GM12878 (cell line): ENCODE measurements at regions not wholly inside any gene's neighbourhood (a gene's known extent, or its start where the extent isn't known, plus 50 kb on each side); places are given as distances from the start of the nearest gene placed in this dataset.

ENCODE experiments used
- ATAC-seq: fragments of 200-7000 bp; cut with Tn5 transposase; 3 replicates; pipeline ENCODE4 v1.9.1; 2020; ENCODE audit warnings: mild to moderate bottlenecking, moderate library complexity
- BruUV-seq: library from RNA; stranded (reverse); fragments of 400-500 nt; replicated peaks from 2 replicates; lab custom pipeline; 2021; lab: Mats Ljungman, UMichigan
- CTCF ChIA-PET: fragments of 300-600 bp; sonication (Branson Sonifier 250); formaldehyde crosslinking; extraction: SDS; loops from one replicate; lab custom pipeline; 2021; ENCODE audit warnings: inconsistent platforms; lab: Yijun Ruan, JAX
- POLR2A ChIA-PET: fragments of 350-600 bp; formaldehyde crosslinking; extraction: SDS; loops from one replicate; lab custom pipeline; 2021; ENCODE audit warnings: inconsistent platforms; lab: Charles Lee
- RAD21 ChIA-PET: fragments of 300-600 bp; sonication (Branson Sonifier 250); formaldehyde crosslinking; loops from one replicate; lab custom pipeline; 2023; ENCODE audit warnings: antibody characterized with exemption; ENCODE audit not compliant: unreplicated experiment; lab: Charles Lee
- SMC1A ChIA-PET: fragments of 300-600 bp; sonication (Branson Sonifier 250); formaldehyde crosslinking; loops from one replicate; lab custom pipeline; 2023; ENCODE audit not compliant: unreplicated experiment, uncharacterized antibody; lab: Charles Lee
- DNase-seq: peaks from one replicate; pipeline ENCODE4 v3.0.0-alpha.2; 2011; ENCODE audit warnings: low read depth, low spot score
- FAIRE-seq: peaks from 3 replicates; lab custom pipeline; 2011; peaks lifted over from hg19 to GRCh38; lab: Jason Lieb, UNC
- H2AFZ ChIP-seq: 2 replicates; pipeline ENCODE4 v1.6.0; 2011; ENCODE audit warnings: low read depth, low read length, control low read depth; ENCODE audit not compliant: control insufficient read depth
- H3K27ac ChIP-seq: 2 replicates; pipeline ENCODE4 v1.5.1; 2011; ENCODE audit warnings: control low read depth; ENCODE audit not compliant: control insufficient read depth, insufficient read depth
- H3K27me3 ChIP-seq, 2 experiments: replicated peaks in 1 of 2; 2 replicates each; pipeline versions ENCODE4 v1.6.0 to v1.6.1; 2011; ENCODE audit warnings: low read length in 1 of 2; ENCODE audit not compliant: control insufficient read depth in 2 of 2, insufficient read depth in 2 of 2
- H3K36me3 ChIP-seq, 2 experiments: 2 replicates each; pipeline ENCODE4 v1.5.1; 2011; ENCODE audit warnings: low read length in 1 of 2; ENCODE audit not compliant: control insufficient read depth in 2 of 2, insufficient read depth in 2 of 2
- H3K4me1 ChIP-seq: 2 replicates; pipeline ENCODE4 v1.6.1; 2011; ENCODE audit warnings: mild to moderate bottlenecking, low read length, moderate library complexity, mixed read lengths; ENCODE audit not compliant: control insufficient read depth, insufficient read depth
- H3K4me2 ChIP-seq: 2 replicates; pipeline ENCODE4 v1.6.0; 2011; ENCODE audit warnings: control low read depth; ENCODE audit not compliant: control insufficient read depth, insufficient read depth
- H3K4me3 ChIP-seq: fragments of 200-600 bp; sonication (generic); 2 replicates; pipeline ENCODE4 v1.5.1; 2016
- H3K79me2 ChIP-seq: 2 replicates; pipeline ENCODE4 v1.6.0; 2011; ENCODE audit warnings: low read length; ENCODE audit not compliant: control insufficient read depth, insufficient read depth
- H3K9ac ChIP-seq: 2 replicates; pipeline ENCODE4 v1.8.0; 2011; ENCODE audit warnings: low read length, control low read depth, mixed read lengths; ENCODE audit not compliant: control insufficient read depth, insufficient read depth
- H3K9me3 ChIP-seq: replicated peaks from 3 replicates; pipeline ENCODE4 v1.5.1; 2011; ENCODE audit warnings: mild to moderate bottlenecking, low read length; ENCODE audit not compliant: control insufficient read depth, insufficient read depth
- H4K20me1 ChIP-seq: 2 replicates; pipeline ENCODE4 v1.6.0; 2011; ENCODE audit not compliant: control insufficient read depth, insufficient read depth
- BACH1 ChIP-seq: fragments of 450-650 bp; IDR thresholded peaks from 2 replicates; pipeline ENCODE4 v1.6.1; 2017; ENCODE audit warnings: mild to moderate bottlenecking, borderline replicate concordance
- BCL11A ChIP-seq: IDR thresholded peaks from 2 replicates; pipeline ENCODE4 v1.6.1; 2011; ENCODE audit warnings: low read depth, low read length
- BRCA1 ChIP-seq: IDR thresholded peaks from 2 replicates; pipeline ENCODE4 v1.6.1; 2011; ENCODE audit warnings: low read depth, low read length, improper control_type of control experiment
- CHD4 ChIP-seq: fragments of 200-600 bp; sonication (generic); IDR thresholded peaks from 2 replicates; pipeline ENCODE4 v1.6.1; 2016; ENCODE audit warnings: mild to moderate bottlenecking
- CTCF ChIP-seq, 3 experiments: IDR thresholded peaks in 2 of 3; conservative IDR thresholded peaks in 1 of 3; 2 replicates each; pipeline ENCODE4 v1.5.1; 2011; ENCODE audit warnings: low read depth in 3 of 3, low read length in 3 of 3, mild to moderate bottlenecking in 3 of 3, control low read depth in 2 of 3, moderate library complexity in 2 of 3, inconsistent platforms in 1 of 3, mixed read lengths in 1 of 3; ENCODE audit not compliant: control insufficient read depth in 2 of 3, insufficient read depth in 1 of 3; ENCODE audit errors: extremely low read depth in 1 of 3
- EED ChIP-seq: sonication (generic); IDR thresholded peaks from 2 replicates; pipeline ENCODE4 v1.6.1; 2016; ENCODE audit warnings: antibody characterized with exemption, low read depth
- MXI1 ChIP-seq: fragments of 150-350 bp; IDR thresholded peaks from 2 replicates; pipeline ENCODE4 v1.6.1; 2011; ENCODE audit warnings: low read depth, mild to moderate bottlenecking, inconsistent platforms, low read length, improper control_type of control experiment
- MYB ChIP-seq: fragments of 150-350 bp; IDR thresholded peaks from 2 replicates; pipeline ENCODE4 v1.6.1; 2014; ENCODE audit warnings: mild to moderate bottlenecking, low read depth, low read length, borderline replicate concordance
- RCOR1 ChIP-seq: conservative IDR thresholded peaks from 2 replicates; pipeline ENCODE4 v1.6.1; 2012; ENCODE audit warnings: low read depth, low read length, improper control_type of control experiment
- TBL1XR1 ChIP-seq: IDR thresholded peaks from 2 replicates; pipeline ENCODE4 v1.6.1; 2012; ENCODE audit warnings: low read depth, low read length, improper control_type of control experiment
- ZNF217 ChIP-seq: fragments of 450-650 bp; IDR thresholded peaks from 2 replicates; pipeline ENCODE4 v1.6.1; 2017; ENCODE audit warnings: antibody characterized with exemption, mild to moderate bottlenecking
- WGBS: methylation state at CpG from one replicate; pipeline ENCODE4 v1.1.6; 2016; ENCODE audit warnings: low lambda C conversion rate; ENCODE audit not compliant: insufficient replicate concordance, insufficient coverage; ENCODE audit errors: missing lambda C conversion rate; 5-methylcytosine and 5-hydroxymethylcytosine counted together
- in situ Hi-C: fragments of 300-500 bp; cut with MboI; formaldehyde crosslinking; loops from 9 replicates; pipeline ENCODE4 v1.14.3; 2018; ENCODE audit warnings: mixed read lengths
- intact Hi-C: fragments of 100-400 bp; cut with micrococcal nuclease; formaldehyde crosslinking; loops from one replicate; pipeline ENCODE4 v1.14.2; 2022; ENCODE audit not compliant: unreplicated experiment

- TF ChIP-seq EED = no peak
- TF ChIP-seq ZNF217 = no peak
- TF ChIP-seq CTCF (IDR thresholded peaks at IDR 0.05 in 2 of 3, conservative IDR thresholded peaks at IDR 0.05 in 1 of 3; ENCODE audit: control insufficient read depth in 2 of 3, extremely low read depth in 1 of 3, insufficient read depth in 1 of 3, low read depth in 3 of 3, low read length in 3 of 3) = no peak
- TF ChIP-seq TBL1XR1 = no peak
- TF ChIP-seq BCL11A = no peak
- no peak for TF ChIP-seq MYB
- TF ChIP-seq CHD4 = no peak
- TF ChIP-seq RCOR1 = no peak
These were observed 154.5 kb downstream of the SEC23A start (continued) for GRCh38 chr14:38948576-38948975.

DNA sequence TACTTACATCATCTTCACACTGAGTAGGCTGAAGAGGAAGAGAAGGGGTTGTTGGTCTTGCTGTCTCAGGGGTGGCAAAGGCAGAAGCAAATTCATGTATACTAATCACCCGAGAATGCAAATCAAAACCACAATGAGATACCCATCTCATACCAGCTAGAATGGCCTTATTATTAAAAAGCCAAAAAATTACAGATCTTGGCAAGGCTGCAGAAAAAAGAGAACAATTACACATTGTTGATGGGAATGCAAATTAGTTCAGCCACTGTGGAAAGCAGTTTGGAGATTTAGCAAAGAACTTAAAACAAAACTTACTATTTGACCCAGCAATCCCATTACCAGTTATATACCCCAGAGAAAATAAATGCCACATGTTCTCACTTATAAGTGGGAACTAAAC, 154.9 kb downstream of the SEC23A start:
- Histone ChIP-seq H3K27me3 (no peaks in the 10 kb centered on the region), H3K27ac (no peak overlapping the region), H3K9me3 (no peaks in the 10 kb centered on the region), H3K4me3 (no peak overlapping the region), H4K20me1 (no peaks in the 10 kb centered on the region), H3K4me1 (no peaks in the 10 kb centered on the region), H3K36me3 (no peaks in the 10 kb centered on the region), H3K4me2 (no peak overlapping the region), H3K79me2 (no peaks in the 10 kb centered on the region), H2AFZ (no peak overlapping the region), H3K9ac (no peak overlapping the region)
- ATAC-seq = no peak
- POLR2A ChIA-PET = no interaction called here
- SMC1A ChIA-PET = no interaction called here
- 38% methylated on average over 1 of the region's 1 CpG for WGBS
- TF ChIP-seq BRCA1 = no peak
- TF ChIP-seq BACH1 = no peak
- no peak for TF ChIP-seq MXI1
- no peak for DNase-seq
- no TSS peak for BruUV-seq
- FAIRE-seq = no peak
- RAD21 ChIA-PET = no interaction called here
- CTCF ChIA-PET = no interaction called here
- intact Hi-C loops = no loop called here
- in situ Hi-C loops = no loop called here
